Osteocyte (in vitro differentiated cells): ENCODE measurements at regions not wholly inside any gene's neighbourhood (a gene's known extent, or its start where the extent isn't known, plus 50 kb on each side); places are given as distances from the start of the nearest gene placed in this dataset.

Experiments used
- DNase-seq: peaks from one replicate; pipeline ENCODE4 v3.0.0; 2021; ENCODE audit warnings: mixed read lengths; ENCODE audit not compliant: unreplicated experiment; ENCODE audit errors: extremely low spot score
- H3K27ac Mint-ChIP-seq: one replicate; pipeline ENCODE4 v1.8.0; 2021; ENCODE audit warnings: mild to moderate bottlenecking, mixed read lengths; ENCODE audit not compliant: unreplicated experiment
- H3K27me3 Mint-ChIP-seq: one replicate; pipeline ENCODE4 v1.8.0; 2021; ENCODE audit warnings: mixed read lengths; ENCODE audit not compliant: unreplicated experiment
- H3K36me3 Mint-ChIP-seq: one replicate; pipeline ENCODE4 v1.8.0; 2021; ENCODE audit warnings: mixed read lengths; ENCODE audit not compliant: unreplicated experiment
- H3K4me1 Mint-ChIP-seq: one replicate; pipeline ENCODE4 v1.8.0; 2021; ENCODE audit warnings: mixed read lengths; ENCODE audit not compliant: unreplicated experiment
- H3K4me3 Mint-ChIP-seq: one replicate; pipeline ENCODE4 v1.8.0; 2021; ENCODE audit warnings: mild to moderate bottlenecking, moderate library complexity, mixed read lengths; ENCODE audit not compliant: unreplicated experiment
- H3K9me3 Mint-ChIP-seq: one replicate; pipeline ENCODE4 v1.8.0; 2021; ENCODE audit warnings: mixed read lengths; ENCODE audit not compliant: unreplicated experiment
- TF ChIP-seq, protein P1 (sequence below): fragments of 200-600 bp; sonication (generic); IDR thresholded peaks from 2 replicates; pipeline ENCODE4 v1.5.0; 2021; ENCODE audit warnings: antibody characterized with exemption, mild to moderate bottlenecking, moderate library complexity

DNA sequence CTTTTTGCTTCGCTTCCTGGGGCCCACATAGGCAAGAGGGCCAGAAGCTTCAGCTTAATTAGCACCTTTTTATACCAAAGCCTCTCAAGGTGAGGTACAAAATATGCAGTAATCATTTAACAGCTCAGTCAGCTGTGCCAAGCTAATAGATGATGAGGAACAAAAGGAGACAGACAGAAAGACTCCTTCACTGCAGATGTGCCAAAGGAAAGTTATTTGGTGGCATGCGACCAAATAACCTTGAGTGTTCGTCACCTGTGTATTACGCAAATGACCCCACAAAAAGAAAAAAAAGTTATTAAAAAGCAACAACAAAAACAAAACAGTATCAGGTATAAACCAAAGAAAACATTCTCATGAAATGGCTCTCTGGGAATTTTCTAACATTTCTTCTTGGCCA is 325.8 kb upstream of the IGF1R start:
- no peak overlapping the region for H3K27ac Mint-ChIP-seq

DNA sequence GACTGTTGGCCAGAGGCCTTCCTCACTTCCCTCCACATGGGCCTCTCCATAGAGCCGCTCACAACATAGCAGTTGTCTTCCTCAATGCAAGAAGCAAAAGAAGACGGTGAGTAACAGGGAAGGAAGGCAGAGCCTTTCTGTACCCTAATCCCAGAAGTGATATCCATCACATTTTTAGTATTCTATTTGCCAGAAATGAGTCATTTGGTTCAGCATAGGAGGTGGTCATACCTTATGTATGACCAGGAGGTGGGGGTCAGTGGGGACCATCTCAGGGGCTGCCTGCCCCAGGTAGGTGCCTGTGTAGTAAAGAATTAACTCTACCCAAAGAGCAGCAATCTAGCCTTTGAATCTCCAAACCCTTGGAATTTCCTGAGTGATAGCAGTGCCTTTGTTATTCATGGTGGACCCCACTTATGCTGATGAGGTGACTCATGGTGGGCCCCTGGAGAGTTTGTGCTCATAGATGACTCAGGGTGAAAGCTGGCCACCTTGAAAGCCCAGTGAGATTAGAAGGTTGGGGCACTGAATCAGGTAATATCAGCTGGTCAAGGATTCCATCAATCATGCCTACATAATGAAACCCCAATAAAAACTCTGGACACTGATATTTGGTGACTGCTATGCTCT is 323.9 kb upstream of the IGF1R start:
- no peaks in the 10 kb centered on the region for H3K27me3 Mint-ChIP-seq
- H3K27ac Mint-ChIP-seq = no peak overlapping the region
- no peak overlapping the region for H3K4me3 Mint-ChIP-seq
- TF ChIP-seq, protein P1, sequence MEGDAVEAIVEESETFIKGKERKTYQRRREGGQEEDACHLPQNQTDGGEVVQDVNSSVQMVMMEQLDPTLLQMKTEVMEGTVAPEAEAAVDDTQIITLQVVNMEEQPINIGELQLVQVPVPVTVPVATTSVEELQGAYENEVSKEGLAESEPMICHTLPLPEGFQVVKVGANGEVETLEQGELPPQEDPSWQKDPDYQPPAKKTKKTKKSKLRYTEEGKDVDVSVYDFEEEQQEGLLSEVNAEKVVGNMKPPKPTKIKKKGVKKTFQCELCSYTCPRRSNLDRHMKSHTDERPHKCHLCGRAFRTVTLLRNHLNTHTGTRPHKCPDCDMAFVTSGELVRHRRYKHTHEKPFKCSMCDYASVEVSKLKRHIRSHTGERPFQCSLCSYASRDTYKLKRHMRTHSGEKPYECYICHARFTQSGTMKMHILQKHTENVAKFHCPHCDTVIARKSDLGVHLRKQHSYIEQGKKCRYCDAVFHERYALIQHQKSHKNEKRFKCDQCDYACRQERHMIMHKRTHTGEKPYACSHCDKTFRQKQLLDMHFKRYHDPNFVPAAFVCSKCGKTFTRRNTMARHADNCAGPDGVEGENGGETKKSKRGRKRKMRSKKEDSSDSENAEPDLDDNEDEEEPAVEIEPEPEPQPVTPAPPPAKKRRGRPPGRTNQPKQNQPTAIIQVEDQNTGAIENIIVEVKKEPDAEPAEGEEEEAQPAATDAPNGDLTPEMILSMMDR = no peak
- no peaks in the 10 kb centered on the region for H3K9me3 Mint-ChIP-seq
- DNase-seq = no peak
- no peaks in the 10 kb centered on the region for H3K4me1 Mint-ChIP-seq
- no peaks in the 10 kb centered on the region for H3K36me3 Mint-ChIP-seq

More for the DNA sequence above, 325.8 kb upstream of the IGF1R start:
- H3K4me3 Mint-ChIP-seq = no peak overlapping the region
- no peaks in the 10 kb centered on the region for H3K9me3 Mint-ChIP-seq
- no peak for DNase-seq
- TF ChIP-seq, protein P1 = no peak
- H3K4me1 Mint-ChIP-seq = no peaks in the 10 kb centered on the region
- H3K27me3 Mint-ChIP-seq = no peaks in the 10 kb centered on the region
- H3K36me3 Mint-ChIP-seq = no peaks in the 10 kb centered on the region

DNA sequence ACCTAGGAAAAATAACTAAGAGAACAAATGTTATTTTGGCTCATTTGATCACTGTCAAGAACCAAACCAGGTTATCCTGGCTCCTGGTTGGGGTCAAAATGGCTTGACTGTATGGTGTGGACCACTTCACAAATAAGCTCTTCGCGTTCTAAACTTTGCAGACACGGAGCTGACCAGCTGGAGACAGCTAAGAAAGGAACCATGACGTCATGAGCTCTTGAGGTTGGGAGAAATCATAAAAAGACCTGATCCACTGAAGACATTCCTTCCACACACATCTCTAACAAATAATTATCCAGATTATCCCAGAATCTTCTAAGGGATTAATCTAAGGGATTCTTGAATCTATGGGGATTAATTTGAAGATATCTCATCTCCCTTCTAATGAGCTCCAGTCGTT is 321.5 kb upstream of the IGF1R start:
- no peak for DNase-seq
- TF ChIP-seq, protein P1 = no peak
- H3K36me3 Mint-ChIP-seq = no peaks in the 10 kb centered on the region
- H3K27ac Mint-ChIP-seq = no peak overlapping the region
- H3K4me3 Mint-ChIP-seq = no peak overlapping the region
- H3K4me1 Mint-ChIP-seq = no peaks in the 10 kb centered on the region
- H3K27me3 Mint-ChIP-seq = no peaks in the 10 kb centered on the region
- no peaks in the 10 kb centered on the region for H3K9me3 Mint-ChIP-seq

DNA sequence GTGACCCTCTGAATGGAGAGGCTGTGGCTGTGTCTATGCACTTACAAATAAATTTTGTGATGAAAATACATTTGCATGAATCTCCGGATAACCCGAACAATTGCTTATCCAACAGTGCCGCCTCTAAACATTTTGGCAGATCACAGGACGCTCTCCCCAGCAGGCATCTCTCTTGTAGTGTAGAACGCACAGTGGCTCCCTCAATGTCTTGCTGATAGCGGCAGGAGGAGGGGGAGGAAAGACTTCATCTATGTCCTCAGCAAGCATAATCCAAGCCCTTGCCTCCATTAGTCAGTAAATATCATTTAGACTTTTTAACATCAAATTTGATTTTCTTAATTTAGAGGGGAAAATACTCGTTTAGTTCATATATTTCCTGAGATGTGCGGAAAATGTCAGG is 318.1 kb upstream of the IGF1R start:
- no peak for DNase-seq
- Mint-ChIP-seq H3K9me3 (no peaks in the 10 kb centered on the region), H3K4me1 (no peaks in the 10 kb centered on the region), H3K27ac (no peak overlapping the region), H3K27me3 (no peaks in the 10 kb centered on the region), H3K4me3 (no peak overlapping the region), H3K36me3 (no peaks in the 10 kb centered on the region)
- TF ChIP-seq, protein P1 = no peak

DNA sequence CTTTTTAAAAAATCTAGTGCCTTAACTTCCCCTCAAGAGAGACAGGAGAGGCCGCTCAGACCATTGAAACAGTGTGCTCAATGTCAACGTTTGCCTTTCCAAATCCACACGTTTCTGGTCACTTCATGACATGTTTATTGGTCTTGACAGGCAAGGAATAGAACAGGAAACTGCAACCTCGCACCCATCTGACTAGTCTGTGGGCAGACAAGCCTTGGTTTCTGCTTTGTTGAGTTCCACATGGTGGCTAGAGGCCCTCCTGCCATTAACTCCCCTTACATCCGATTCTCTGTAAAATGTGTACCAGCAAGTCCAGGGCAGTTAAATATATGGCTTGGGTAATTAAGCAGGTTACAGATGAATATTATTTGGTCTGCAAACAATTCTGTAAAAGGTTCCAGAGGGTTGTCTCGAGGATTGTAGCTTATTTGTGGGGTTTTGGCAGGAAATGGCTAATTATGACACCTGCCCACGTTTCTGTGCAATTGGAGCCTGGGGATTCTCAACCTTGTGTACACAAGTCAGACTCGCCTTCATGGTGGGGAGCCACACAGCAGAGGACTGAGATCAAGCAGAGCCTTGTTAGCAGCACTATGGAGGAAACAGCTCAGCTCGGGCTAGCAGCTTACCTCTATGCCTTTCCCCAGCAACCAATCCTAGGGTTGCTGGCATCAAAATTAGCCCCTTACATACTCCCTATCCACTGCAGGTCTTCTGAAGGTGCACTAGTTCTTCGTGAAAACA is 317.5 kb upstream of the IGF1R start:
- Mint-ChIP-seq H3K36me3 (no peaks in the 10 kb centered on the region), H3K27me3 (no peaks in the 10 kb centered on the region), H3K4me3 (no peak overlapping the region), H3K4me1 (no peaks in the 10 kb centered on the region), H3K9me3 (no peaks in the 10 kb centered on the region), H3K27ac (no peak overlapping the region)
- DNase-seq = no peak
- TF ChIP-seq, protein P1 = no peak
